ENCODE measurements at regions not wholly inside any gene's neighbourhood (a gene's known extent, or its start where the extent isn't known, plus 50 kb on each side); places are given as distances from the start of the nearest gene placed in this dataset.

- TF ChIP-seq RFX5 (IDR thresholded peaks at IDR 0.05), result no peak
- no peak for TF ChIP-seq RARB (CRISPR knock-in tag; IDR thresholded peaks at IDR 0.05)
- TF ChIP-seq HOXB13 (CRISPR knock-in tag; IDR thresholded peaks at IDR 0.05; ENCODE audit: low read depth), result no peak
- no peak for DNase-seq (ENCODE audit: low read depth in 1 of 2, low spot score in 1 of 2)
- H3K27ac ChIP-seq, result no peak overlapping the region
- no peak overlapping the region for H3K4me3 ChIP-seq
- no peak for ATAC-seq
- POLR2A ChIA-PET, result no interaction called here
- no peaks in the 10 kb centered on the region for H3K9me3 ChIP-seq
- no peak for FAIRE-seq
- WGBS (ENCODE audit: missing lambda C conversion rate), result 24% methylated on average over 12 of the region's 12 CpGs
- H3K4me1 ChIP-seq, result no peaks in the 10 kb centered on the region
- CTCF ChIA-PET, result no interaction called here
- H3K4me2 ChIP-seq, result no peak overlapping the region
Observed at GRCh38 chr1:34412598-34413370, 236.1 kb downstream of the C1orf94 start.

GRCh38 chr1:34415140-34415539 lies 238.4 kb downstream of the C1orf94 start:
- TF ChIP-seq MAZ (IDR thresholded peaks at IDR 0.05; ENCODE audit: borderline replicate concordance, low read depth, low read length) (no peak), MYC (IDR thresholded peaks at IDR 0.05; ENCODE audit: borderline replicate concordance, low read length) (no peak), CBX8 (IDR thresholded peaks at IDR 0.05) (no peak), EP300 (IDR thresholded peaks at IDR 0.05) (no peak), HEYL (CRISPR knock-in tag; IDR thresholded peaks at IDR 0.05) (no peak), EHMT2 (IDR thresholded peaks at IDR 0.05; ENCODE audit: low read depth) (no peak), PBX3 (IDR thresholded peaks at IDR 0.05) (no peak), JUNB (IDR thresholded peaks at IDR 0.05) (no peak), POLR2A (IDR thresholded peaks at IDR 0.05; ENCODE audit: low read length) (no peak)
- CTCF ChIA-PET, result no interaction called here
- POLR2A ChIA-PET, result no interaction called here
- no peak overlapping the region for H3K27ac ChIP-seq
- WGBS (ENCODE audit: missing lambda C conversion rate), result 24% methylated on average over 6 of the region's 6 CpGs
- no peak overlapping the region for H3K4me3 ChIP-seq
- H3K9me3 ChIP-seq, result no peaks in the 10 kb centered on the region
- H3K4me1 ChIP-seq, result no peaks in the 10 kb centered on the region
- DNase-seq (ENCODE audit: low read depth in 1 of 2, low spot score in 1 of 2) (no peak), FAIRE-seq (no peak), ATAC-seq (no peak)
- H3K4me2 ChIP-seq, result no peak overlapping the region

GRCh38 chr1:34418166-34418565 lies 241.5 kb downstream of the C1orf94 start:
- ChIA-PET CTCF (no interaction called here), POLR2A (no interaction called here)
- Histone ChIP-seq H3K4me1 (no peaks in the 10 kb centered on the region), H3K27ac (no peak overlapping the region), H3K9me3 (no peaks in the 10 kb centered on the region), H3K4me2 (no peak overlapping the region), H3K4me3 (no peak overlapping the region)
- DNase-seq (ENCODE audit: low read depth in 1 of 2, low spot score in 1 of 2) (no peak), ATAC-seq (no peak), FAIRE-seq (no peak)
- 6% methylated on average over 3 of the region's 3 CpGs for WGBS (ENCODE audit: missing lambda C conversion rate)
- TF ChIP-seq RNF2 (IDR thresholded peaks at IDR 0.05; ENCODE audit: borderline replicate concordance, low read depth), result no peak
- no peak for TF ChIP-seq HEYL (CRISPR knock-in tag; IDR thresholded peaks at IDR 0.05)
- TF ChIP-seq JUN (IDR thresholded peaks at IDR 0.05), result no peak
- no peak for TF ChIP-seq ZNF302 (CRISPR knock-in tag; IDR thresholded peaks at IDR 0.05)
- no peak for TF ChIP-seq ATOH8 (CRISPR knock-in tag; IDR thresholded peaks at IDR 0.05; ENCODE audit: low read depth)
- TF ChIP-seq USF2 (IDR thresholded peaks at IDR 0.05), result no peak
- no peak for TF ChIP-seq BHLHE40 (IDR thresholded peaks at IDR 0.05; ENCODE audit: low read depth, low read length)

- CTCF ChIA-PET, result interaction anchor here (0.8 kb wide), 1 partner anchor 13 kb away, joined by 3 read pairs; no protein-coding TSS in a partner anchor
- POLR2A ChIA-PET, result no interaction called here
- Histone ChIP-seq H3K4me2 (no peak overlapping the region), H3K27ac (no peak overlapping the region), H3K4me3 (no peak overlapping the region), H3K4me1 (no peaks in the 10 kb centered on the region), H3K9me3 (no peaks in the 10 kb centered on the region)
- WGBS (ENCODE audit: missing lambda C conversion rate), result 3% methylated on average over 3 of the region's 5 CpGs
- FAIRE-seq, result no peak
- no peak for DNase-seq (ENCODE audit: low read depth in 1 of 2, low spot score in 1 of 2)
- TF ChIP-seq RAD21 (conservative IDR thresholded peaks at IDR 0.05 in 1 of 2, IDR thresholded peaks at IDR 0.05 in 1 of 2) (peak in 1 of 2 experiments; percentile 16; a peak in 1 of 5 replicates), TFCP2L1 (CRISPR knock-in tag; IDR thresholded peaks at IDR 0.05) (no peak)
- peak in 1 of 2 experiments; percentile 60; a peak in 2 of 6 replicates for ATAC-seq
Observed at GRCh38 chr1:34419663-34420136, 243.0 kb downstream of the C1orf94 start.
